ENCODE measurements at regions not wholly inside any gene's neighbourhood (a gene's known extent, or its start where the extent isn't known, plus 50 kb on each side); places are given as distances from the start of the nearest gene placed in this dataset.
"Not testable (repeated sequence)": the region's sequence is repeated elsewhere in the genome, so short reads cannot be mapped to it uniquely, and the experiment has no call there.

GRCh38 chr7:156374335-156374734 lies 266.2 kb upstream of the RNF32 start:
- no peak for DNase-seq

GRCh38 chr7:156369929-156370328 lies 270.6 kb upstream of the RNF32 start:
- DNase-seq: not testable (repeated sequence)

DNA sequence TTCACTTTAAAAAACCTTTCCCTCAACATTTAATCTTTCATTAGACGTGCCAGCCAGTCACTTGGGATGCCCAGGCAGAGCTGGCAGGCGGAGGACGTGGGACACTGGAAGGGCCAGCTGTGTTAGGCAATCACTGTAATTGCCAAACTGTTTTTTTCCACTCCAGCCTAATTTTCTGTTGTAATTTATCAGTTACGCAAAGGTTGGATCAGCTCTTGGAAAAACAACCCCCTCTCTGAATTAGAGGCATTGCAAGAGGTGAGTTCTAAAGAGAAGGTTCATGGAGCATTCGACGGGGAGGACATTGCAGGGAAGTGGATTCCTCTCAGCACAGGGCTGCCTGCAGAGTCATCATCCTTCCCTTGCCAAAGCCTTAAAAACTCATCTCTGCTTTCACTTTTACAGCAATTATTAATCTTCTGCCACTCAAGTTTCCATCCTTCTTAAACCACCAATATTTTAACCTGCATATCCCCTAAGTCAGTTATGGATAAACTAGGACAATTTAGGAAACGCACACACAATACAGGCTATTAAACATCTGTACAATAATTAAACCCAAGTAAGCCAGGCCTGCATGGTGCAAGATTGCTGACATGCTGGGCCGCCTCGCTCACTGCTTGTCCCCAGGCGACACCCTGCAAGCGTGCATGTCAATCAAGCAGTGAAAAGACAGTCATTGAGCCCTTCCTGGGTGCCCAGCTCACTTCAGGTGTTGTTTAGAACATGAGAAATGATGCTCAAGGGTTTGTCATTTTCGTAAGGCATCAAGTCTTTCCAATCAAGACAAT lies 272.3 kb upstream of the RNF32 start:
- DNase-seq: no peak

- DNase-seq: no peak
Measured at GRCh38 chr7:156363751-156364150, 276.8 kb upstream of the RNF32 start.

DNA sequence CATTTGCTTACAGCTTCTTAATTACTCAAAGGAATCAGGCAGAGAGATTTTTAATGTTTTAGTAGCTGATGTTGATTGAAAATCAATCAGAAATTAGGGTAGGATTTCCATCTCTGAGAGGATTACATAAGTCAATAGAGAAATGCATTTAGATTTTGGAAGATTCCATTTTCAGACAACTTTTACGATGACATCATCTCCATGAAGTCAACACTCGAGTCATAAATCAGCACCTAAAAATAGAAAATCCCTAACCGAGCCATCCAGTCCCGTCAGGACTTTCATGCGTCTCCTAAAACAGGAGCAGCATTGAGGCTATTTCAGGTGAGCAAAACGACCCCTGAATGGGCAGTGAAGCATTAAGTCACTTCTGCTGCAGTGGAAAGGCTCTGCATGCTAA lies 279.7 kb upstream of the RNF32 start:
- no peak for DNase-seq

DNA sequence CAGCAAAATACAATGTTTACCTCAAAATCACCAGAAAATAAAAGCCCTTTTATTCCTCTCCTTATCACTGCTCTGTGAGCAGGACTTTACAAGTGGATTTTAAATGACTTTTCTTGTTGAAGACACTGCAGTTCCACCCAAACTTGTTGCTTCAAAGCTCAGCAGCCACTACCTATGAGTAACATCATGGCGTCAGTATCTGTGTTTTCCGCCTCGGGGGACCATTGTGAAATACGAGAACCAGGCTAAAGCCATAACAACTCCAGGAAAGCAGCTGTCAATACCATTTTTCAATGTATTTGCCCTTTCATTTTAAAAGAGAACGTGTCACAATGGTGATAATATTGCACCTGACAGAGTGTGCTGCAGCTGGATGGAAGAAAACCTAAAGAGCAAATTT lies 284.0 kb upstream of the RNF32 start:
- no peak for DNase-seq

DNA sequence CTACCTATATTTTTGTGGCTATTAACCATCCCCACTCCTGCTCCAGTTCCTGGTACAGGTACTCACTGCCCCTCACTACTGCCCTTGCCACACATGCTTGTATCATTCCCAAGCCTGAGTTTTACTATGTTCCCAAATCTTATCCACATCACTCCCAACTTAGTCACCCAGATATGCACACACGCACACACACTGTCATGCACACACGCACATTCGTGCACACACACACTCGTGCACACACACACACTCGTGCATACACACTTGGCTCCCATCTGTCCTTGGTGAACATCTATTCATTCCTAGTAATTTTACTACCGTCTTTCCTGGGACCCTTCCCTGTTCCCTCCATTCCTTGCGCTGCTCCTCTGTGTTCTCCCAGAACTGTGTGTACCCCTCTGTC lies 287.2 kb upstream of the RNF32 start:
- DNase-seq: no peak

- not testable (repeated sequence) for DNase-seq
Measured at GRCh38 chr7:156347703-156348248, 292.8 kb upstream of the RNF32 start.

DNA sequence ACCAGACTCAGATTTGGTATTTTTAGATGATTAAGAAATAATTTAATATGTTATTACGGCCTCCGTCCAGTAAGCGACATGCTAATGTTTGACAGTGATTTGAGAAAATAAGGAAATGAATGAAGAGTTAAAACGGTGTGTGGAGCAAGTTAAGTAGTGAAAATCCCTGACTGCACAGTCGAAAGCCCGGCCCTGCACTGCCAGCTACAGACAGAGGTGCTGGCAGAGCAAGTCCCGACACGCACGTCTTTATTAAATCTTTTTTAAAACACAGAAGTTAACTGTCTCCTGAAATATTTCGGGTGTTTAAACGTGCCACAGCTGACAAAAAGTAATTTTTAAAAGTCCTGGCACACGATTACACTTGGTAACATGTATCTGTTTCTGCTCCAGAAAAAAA lies 293.4 kb upstream of the RNF32 start:
- DNase-seq: no peak

GRCh38 chr7:156344595-156344994 lies 296.0 kb upstream of the RNF32 start:
- no peak for DNase-seq

GRCh38 chr7:156334636-156335035 lies 305.9 kb upstream of the RNF32 start:
- no peak for DNase-seq

DNA sequence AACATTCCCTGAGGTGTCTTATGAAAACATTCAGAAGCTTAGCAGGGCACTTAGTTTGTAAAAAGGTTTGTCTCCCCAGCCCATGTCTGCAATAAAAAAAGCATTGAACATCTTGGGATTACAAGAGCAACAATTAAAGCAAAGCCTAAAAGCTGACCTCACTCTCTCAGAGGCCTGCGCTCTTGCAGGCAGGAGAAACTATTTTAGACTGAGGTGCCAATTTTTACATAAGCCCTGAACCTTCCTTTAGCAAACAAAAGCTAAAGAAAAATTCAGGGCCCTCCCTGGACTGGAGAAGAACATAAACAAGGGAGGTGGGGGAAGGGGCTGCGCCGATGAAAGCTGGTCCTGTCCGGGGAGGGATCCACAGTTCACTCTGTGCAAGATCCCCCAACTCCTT lies 312.7 kb upstream of the RNF32 start:
- no peak for DNase-seq

DNA sequence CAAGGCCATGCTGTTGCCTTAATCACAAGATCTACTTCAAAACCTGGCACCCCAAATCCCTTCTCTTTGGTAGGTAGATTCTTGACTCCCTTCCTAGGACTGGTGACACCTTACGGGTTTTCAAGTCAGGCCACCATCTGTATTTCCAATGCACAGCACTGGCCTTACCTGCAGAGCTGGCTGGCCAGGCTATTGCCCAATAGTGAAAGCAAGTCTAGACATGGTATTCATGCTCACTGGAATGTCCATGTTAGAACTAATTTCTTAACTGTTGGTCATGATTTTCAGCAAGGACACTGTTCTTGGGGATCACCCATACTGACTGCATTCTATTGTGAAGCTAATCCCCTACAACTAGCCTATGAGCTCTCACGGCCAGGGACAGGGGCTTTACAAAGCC lies 313.1 kb upstream of the RNF32 start:
- no peak for DNase-seq

- DNase-seq: no peak
Measured at GRCh38 chr7:156324201-156324600, 316.4 kb upstream of the RNF32 start.

DNA sequence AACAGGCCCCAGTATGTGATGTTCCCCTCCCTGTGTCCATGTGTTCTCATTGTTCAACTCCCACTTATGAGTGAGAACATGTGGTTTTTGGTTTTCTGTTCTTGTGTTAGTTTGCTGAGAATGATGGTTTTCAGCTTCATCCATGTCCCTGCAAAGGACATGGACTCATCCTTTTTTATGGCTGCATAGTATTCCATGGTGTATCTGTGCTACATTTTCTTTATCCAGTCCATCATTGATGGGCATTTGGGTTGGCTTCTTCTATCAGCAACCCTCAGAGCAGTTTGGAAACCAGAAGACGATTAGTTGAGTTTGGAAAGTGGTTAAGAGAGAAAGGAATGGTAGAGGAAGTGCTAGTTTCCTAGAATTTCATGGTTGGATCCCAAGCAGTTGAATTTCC lies 319.1 kb upstream of the RNF32 start:
- DNase-seq: not testable (repeated sequence)

DNA sequence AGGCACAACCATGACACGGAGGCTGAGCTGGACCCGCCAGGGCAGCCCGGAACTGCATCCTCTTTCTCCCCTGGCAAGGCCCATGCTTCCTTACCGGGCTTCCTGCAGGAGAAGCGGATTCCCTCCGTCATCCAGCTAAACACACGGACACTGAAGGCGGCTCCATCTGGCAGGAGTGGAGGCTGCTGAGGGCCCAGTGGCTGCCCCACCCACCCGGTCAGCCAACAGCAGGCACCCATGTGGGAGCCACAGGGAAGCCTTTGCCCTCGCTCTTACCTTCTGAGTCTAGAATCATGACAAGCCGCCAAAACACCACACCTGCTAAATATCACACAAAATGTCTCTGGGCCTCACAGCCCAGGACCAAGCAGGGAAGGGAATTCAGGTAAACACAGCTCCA lies 321.6 kb upstream of the RNF32 start:
- DNase-seq: no peak

DNA sequence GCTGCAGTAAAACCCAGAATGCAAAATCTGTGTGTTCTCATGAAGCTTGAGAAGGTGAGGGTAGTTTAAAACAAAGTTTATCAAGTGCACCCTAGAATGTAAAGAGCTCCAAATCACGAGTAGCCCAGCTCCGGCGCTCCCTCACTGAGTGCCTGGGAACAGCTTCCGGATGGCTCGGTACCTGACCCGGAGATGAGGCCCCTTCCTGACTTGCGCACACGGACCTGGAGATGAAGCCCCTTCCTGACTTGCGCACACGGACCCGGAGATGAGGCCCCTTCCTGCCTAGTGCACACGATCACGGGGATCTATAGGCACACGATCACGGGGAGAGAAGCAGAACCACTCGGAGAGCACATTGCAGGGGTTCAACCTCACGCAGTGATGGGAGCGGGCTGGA lies 322.1 kb upstream of the RNF32 start:
- DNase-seq: no peak

DNA sequence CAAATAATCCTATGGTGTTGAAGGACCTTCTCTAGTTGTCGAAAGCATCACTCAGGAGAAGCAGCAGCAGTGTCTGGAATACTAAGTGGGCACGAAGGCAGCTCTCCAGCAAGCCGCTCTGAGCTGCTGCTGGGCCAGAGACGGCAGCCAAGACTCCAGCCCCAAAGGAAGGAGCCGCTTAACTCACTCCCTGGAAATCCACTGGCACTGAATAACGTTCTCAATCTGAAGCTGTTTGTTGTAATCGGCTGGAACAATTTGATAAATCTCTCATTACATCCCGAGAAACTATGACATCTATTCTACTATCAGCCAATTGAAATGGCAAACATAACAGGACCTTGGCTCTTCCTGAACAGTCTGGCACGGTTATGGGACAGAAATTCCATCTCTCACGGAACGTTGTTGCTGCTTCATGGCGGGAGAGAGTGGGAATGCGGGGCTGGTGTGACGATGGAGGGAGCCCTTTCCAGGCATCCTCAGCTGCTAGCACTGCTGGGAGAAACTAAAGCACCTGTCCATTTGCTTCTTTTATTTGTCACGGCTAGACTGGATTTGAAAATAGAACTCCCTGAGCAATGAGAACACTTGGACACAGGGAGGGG lies 331.5 kb upstream of the RNF32 start:
- no peak for DNase-seq

- DNase-seq: no peak
Measured at GRCh38 chr7:156307193-156307592, 333.4 kb upstream of the RNF32 start.

GRCh38 chr7:156305351-156305750 lies 335.2 kb upstream of the RNF32 start:
- no peak for DNase-seq

DNA sequence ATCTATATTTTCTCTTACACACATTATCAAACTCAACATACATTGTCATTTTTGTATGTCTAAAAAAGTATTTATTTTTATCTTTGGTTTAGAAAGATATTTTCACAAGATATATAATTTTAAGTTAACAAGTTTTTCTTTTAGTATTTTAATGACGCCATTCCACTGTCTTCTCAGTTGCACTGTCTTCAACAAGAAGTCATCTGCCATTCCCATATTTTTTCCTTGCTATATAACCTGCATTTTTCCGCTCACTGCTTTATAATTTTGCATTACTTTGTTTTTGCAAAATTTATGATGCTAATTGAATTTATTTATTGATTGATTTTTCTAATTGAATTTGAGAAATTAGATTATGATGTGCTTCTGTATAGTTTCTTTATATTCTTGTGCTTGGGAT lies 357.8 kb upstream of the RNF32 start:
- no peak for DNase-seq

DNA sequence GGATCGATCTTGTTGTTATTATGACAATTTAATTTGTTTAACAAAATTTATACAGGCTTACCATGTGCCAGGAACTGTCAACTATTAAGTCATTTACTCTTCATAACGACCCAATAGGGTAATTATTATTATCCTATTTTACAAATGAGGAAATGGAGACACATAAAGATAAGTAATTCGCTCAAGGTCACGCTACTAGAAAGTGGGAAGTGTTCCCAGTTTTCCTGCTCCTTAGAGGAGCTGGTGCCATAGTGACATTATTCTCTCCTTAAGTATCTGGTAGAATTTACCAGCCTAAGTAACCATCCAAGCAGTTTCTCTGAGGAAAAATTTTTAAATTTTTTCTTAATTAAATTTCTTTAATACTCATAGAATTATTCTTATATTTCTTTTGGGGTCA lies 360.9 kb upstream of the RNF32 start:
- DNase-seq: no peak

GRCh38 chr7:156275292-156275691 lies 365.3 kb upstream of the RNF32 start:
- DNase-seq: no peak

DNA sequence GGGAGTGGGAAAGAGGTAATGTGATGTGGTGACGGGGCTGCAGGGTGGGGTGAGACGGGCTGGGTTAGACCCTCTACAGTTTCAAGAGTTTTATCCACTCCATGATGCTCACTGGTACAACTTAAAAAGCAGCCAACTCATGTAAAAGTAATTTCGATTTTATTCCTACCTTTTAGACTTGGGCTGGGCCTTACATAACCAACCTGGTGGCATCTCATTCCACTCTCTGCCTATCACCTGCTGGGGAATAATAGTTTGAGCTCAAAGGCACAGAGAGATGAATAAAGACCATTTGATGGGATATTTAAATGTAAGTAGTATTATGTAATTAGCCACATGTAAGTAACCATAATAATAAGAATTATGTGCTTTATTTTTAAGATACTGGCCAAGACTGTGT lies 366.0 kb upstream of the RNF32 start:
- DNase-seq: no peak

DNA sequence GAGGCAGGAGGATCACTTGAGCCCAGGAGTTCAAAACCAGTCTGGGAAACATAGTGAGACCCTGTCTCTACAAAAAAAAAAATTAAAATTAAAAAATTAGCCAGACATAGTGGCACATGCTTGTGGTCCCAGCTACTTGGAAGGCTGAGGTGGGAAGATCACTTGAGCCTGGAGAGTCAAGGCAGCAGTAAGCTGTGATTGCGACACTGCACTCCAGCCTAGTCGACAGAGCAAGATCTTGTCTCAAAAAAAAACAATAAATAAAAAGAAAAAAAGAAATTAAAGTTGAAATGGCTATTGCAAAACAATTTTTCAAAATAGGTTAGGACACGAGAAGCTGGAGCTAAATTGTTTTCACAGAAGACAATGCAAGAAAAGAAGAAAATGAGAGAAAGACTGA lies 379.0 kb upstream of the RNF32 start:
- no peak for DNase-seq

All from NCI-H1092 (cell line).